ENCODE measurements at regions not wholly inside any gene's neighbourhood (a gene's known extent, or its start where the extent isn't known, plus 50 kb on each side); places are given as distances from the start of the nearest gene placed in this dataset.

DNA sequence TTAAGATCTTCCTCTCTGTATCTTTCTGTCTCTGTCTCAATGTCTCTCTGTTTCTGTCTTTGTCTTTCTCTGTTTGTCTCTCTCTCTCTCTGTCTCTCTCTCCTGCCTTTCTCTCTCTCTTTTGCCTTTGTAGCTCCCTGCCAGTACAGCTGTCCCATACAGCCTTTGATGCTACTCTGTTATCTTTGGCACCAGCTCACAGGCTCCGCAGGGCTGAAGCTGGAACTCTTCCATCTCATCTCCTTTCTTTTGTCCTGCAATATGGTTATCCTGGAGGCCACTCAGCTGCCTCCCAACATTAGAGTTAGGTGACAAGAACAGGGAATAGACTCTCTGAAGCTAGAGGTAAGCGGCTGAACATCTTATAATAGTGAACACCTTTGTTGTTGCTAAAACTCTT lies 354.3 kb upstream of the NEGR1 start:
- TF ChIP-seq POLR2A (IDR thresholded peaks at IDR 0.05; ENCODE audit: low read length) (no peak), GATA1 (IDR thresholded peaks at IDR 0.05; ENCODE audit: low read depth, low read length) (no peak)
- no peak for DNase-seq

DNA sequence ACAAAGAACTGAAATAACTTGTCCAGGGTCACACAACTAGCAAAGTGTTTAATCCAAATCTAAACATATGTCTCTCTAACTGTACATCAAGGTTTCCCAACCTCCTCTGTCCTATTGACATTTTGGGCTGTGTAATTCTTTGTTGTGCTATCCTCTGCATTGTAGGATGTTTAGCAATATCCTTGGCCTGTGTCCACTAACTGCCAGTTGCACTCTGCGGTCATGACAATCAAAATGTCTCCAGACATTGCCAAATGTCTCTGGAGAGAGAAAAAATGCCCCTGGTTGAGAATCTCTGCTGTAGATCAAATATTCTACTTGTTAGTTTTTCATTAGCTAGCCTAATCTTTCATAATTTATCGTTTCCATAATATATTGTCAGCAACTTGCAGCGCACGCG lies 353.4 kb upstream of the NEGR1 start:
- no peak for TF ChIP-seq GATA1 (IDR thresholded peaks at IDR 0.05; ENCODE audit: low read depth, low read length)
- no peak for DNase-seq

DNA sequence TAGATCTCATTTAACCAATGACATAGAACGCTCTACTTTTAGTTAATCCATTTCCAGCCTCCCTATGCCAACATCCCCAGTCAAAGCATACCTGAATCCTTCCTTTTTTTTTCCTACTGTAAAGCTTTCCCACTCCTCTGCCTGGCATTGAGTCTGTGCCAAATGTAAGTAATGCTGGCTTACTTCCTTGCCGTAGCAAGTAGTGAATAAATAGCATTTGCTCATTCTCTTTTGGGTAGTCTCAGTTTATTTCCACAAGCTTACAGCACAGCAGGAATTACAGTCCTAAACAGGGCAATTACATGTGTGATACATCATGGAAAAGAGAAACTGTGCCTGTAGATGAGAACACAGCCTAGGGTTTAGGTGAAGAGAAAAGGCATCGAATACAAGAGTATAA lies 352.6 kb upstream of the NEGR1 start:
- DNase-seq = no peak
- TF ChIP-seq GATA1 (IDR thresholded peaks at IDR 0.05; ENCODE audit: low read depth, low read length) (no peak), POLR2A (IDR thresholded peaks at IDR 0.05; ENCODE audit: low read length) (no peak)

DNA sequence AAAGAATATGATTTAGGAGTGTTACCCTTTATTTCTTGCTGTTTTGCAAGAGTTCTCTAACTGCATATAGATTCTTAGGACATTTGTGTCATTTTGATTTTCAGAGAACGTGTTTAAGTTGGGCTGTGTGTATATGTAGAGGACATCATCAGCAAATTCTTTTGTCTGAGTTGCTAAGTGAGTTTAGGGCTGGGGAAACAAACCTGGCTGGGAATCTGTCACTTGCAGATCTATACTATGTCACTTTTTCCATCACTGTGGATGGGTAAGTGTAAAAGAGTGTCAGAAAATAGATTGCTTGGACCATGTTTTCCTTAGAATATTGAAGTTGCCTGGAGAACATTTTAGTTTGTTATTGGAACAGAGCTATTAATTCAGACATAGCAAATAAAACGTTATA lies 349.1 kb upstream of the NEGR1 start:
- no peak for TF ChIP-seq GATA1 (IDR thresholded peaks at IDR 0.05; ENCODE audit: low read depth, low read length)
- no peak for TF ChIP-seq POLR2A (IDR thresholded peaks at IDR 0.05; ENCODE audit: low read length)
- no peak for DNase-seq

DNA sequence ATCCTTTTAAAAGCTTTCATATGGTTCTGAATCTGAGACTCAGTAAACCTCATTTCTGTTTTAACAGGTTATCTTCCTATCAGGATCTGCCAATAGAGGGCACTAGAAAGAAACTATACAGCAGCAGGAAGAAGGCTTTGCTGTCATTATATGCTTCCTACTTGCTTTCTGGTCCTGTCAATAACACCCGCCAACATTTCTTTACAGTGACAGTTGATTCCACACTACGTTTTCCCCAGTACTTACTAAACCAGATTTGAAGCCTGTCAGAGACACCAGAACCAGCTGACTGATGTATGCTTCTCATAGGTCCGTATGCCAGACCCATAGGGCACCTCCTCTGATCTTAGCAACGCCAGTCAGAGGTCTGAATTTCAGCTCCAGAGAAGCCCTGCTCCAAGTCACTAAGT lies 341.0 kb upstream of the NEGR1 start:
- TF ChIP-seq POLR2A (IDR thresholded peaks at IDR 0.05; ENCODE audit: low read length) = no peak
- no peak for TF ChIP-seq GATA1 (IDR thresholded peaks at IDR 0.05; ENCODE audit: low read depth, low read length)
- peak; percentile 2 to 21 for DNase-seq

DNA sequence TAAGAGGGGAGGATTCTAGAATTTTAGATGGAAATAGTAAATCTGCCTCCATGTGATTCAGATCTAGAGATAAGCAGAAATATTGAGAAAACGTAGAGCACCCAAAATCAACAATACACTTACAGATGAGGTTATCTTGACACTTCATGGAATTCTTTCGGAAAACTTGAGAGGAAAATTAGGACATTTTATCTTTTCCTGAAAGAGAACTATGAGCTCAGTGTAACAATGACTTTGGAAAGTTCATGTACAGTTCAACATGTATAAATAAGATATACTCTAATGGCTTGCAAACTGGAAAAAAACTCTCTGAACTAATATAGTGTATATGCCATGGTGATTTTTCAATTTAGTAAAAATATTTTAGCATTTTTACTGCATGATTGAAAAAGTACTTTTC lies 338.1 kb upstream of the NEGR1 start:
- TF ChIP-seq GATA1 (IDR thresholded peaks at IDR 0.05; ENCODE audit: low read depth, low read length) = no peak
- TF ChIP-seq POLR2A (IDR thresholded peaks at IDR 0.05; ENCODE audit: low read length) = no peak

DNA sequence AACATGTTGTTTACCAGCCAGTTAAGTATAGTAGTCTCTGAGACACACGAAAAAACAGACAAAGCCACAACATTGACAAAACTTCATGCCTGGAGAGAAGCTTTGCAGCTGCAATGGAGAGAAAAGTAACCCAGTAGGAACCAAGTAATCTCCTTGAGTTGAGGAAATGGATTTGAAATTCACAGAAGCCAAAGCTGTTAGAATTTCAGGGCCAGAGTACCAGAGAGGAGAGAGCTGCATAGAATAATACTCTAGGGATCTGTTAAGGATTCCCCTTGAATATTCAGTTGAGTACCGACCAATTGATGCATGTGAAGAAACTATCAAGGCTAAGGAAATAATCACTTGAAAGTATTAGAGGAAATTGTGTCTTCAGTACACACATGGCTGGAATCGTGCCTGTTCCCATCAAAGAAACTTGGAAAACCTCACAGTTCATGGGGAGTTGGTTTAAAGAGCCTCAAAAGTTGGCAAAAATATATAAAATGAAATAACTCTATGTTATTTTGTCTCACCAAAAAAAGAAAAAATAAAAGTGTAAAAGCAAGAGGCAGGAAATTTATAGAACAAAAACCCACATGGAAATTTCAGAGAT lies 324.0 kb upstream of the NEGR1 start:
- TF ChIP-seq POLR2A (IDR thresholded peaks at IDR 0.05; ENCODE audit: low read length) (no peak), GATA1 (IDR thresholded peaks at IDR 0.05; ENCODE audit: low read depth, low read length) (no peak)
- no peak for DNase-seq

More for the DNA sequence above, 338.1 kb upstream of the NEGR1 start:
- no peak for DNase-seq

DNA sequence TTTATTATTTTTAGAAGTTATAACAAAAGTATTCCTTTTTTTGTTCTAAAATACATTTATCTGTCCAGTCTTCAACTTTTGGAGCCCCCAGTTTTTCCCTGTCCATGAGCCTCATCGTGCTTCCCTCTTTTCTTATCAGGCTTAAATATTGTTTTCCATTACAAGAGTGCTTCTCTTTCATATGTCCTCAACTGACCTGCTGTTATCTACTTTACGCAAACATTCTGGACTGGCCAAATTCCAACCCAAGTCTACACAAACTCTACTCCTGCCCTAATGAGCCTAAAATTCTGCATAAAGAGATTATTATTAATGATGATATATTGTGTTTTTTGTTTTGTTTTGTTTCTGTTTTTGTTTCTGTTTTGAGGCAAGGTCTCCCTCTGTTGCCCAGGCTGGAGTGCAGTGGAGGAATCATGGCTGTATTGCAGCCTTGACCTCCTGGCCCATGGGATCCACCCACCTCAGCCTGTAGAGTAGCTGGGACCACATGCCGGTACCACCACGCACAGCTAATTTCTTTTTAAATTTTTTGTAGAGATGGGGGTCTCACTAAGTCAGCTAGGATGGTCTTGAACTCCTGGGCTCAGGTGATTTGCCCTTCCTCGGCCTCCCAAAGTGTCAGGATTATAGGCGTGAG lies 318.8 kb upstream of the NEGR1 start:
- peak; percentile 2 to 14 for DNase-seq
- TF ChIP-seq POLR2A (IDR thresholded peaks at IDR 0.05; ENCODE audit: low read length) = no peak
- no peak for TF ChIP-seq GATA1 (IDR thresholded peaks at IDR 0.05; ENCODE audit: low read depth, low read length)

DNA sequence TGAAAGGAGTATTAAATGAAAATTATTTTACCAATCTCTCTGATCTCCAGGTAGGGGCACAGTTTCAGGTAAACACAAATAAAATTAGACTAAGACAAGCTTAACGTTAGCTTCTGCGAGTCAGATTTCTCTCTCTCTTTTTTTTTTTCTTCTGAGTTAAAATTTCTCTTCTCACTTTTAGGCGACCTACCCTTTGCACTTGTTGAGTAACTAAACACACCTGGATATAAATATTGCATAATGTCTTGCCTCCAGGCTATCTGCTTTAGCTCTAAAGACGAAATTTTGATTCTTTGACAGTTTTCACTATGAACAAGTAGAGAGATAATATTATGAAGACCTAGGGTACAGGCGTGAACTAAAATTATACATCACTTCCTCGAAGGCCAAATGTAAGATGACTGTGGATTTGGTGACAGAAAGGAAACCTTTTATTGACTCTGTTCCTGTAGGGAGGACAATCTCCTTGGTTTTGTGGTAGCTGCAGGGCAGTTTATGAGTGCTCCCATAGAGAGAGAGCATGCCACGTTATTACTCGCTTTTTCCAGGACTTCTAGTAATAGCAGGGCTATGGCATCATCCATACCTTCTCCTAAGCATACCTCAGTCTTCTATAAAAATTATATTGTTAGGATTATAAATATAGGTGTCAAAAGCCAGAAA lies 303.8 kb upstream of the NEGR1 start:
- no peak for TF ChIP-seq GATA1 (IDR thresholded peaks at IDR 0.05; ENCODE audit: low read depth, low read length)
- TF ChIP-seq POLR2A (IDR thresholded peaks at IDR 0.05; ENCODE audit: low read length) = no peak
- no peak for DNase-seq

DNA sequence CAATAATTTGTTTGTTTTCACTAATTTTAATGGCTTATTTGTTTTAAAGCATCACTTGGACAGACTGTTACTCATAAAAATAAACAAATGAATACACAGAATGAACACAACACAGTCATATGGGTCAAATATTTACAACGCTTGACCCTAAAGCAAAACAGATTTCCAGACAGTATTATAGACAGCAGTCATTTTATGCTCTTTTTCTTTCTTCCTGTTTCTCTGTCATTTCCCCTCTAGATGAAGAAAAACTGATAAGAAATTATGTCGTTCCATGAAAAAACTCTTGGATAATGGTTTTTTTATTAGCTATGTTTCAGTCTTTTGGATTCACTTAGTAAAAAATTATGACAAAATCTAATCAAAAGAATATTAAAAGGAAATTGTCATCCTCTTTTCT lies 297.3 kb upstream of the NEGR1 start:
- TF ChIP-seq POLR2A (IDR thresholded peaks at IDR 0.05; ENCODE audit: low read length) (no peak), GATA1 (IDR thresholded peaks at IDR 0.05; ENCODE audit: low read depth, low read length) (no peak)
- DNase-seq = no peak

DNA sequence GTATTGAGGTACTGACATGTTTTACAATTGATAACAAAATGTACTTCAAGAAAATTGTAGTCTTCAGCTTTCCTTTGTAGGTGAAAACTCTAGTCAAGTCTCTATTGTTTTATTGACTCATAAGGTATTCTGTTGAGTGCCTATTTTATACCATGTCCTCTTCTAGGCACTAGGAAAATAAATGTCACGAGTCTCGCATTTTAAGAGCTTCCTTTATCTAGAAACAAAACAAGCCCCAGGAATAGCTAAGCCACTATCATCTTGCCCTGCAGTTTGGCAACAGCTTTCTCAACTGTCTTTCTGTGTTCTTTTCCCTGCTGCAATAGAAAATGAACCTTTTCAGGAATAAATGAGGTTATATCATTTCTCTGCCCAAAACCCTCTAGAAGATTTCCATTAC lies 288.5 kb upstream of the NEGR1 start:
- TF ChIP-seq POLR2A (IDR thresholded peaks at IDR 0.05; ENCODE audit: low read length) (no peak), GATA1 (IDR thresholded peaks at IDR 0.05; ENCODE audit: low read depth, low read length) (no peak)
- no peak for DNase-seq

DNA sequence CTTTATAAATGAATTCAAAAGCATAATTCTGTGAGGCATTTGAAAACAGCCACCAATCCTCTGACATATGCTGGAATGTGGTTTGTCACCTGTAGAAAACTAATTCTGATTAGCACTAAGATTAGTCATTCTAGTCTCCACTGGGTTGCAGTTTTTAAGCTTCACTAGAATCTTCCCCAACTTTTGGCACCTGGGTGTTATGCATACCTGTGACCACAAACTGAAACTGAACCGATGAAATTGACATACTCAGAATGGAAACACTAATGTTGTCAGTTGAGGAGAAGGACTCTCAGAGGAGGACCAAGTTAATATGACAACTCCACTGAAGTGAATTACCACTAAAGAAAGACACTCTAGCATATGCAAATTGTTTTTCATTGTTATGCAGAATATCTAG lies 285.8 kb upstream of the NEGR1 start:
- DNase-seq = no peak
- no peak for TF ChIP-seq POLR2A (IDR thresholded peaks at IDR 0.05; ENCODE audit: low read length)
- TF ChIP-seq GATA1 (IDR thresholded peaks at IDR 0.05; ENCODE audit: low read depth, low read length) = no peak

DNA sequence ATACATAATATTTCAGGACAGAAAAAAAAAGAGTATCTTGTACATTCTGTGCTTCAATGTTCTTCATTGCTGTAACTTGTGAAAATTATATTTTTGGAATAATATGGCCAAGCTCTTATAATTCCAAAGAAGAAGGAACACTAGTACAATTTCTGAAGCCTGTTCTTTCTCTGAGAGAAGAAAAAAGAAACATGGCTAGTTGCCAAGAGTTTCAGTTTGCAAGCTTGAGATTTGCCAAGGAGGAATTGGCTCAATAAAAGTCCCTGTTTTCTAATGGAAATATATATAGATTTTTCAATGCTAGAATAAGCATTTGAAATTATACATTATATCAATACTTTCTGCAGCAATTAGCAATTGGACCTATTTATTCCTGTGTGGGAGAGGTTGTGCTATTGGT lies 285.2 kb upstream of the NEGR1 start:
- no peak for DNase-seq
- no peak for TF ChIP-seq POLR2A (IDR thresholded peaks at IDR 0.05; ENCODE audit: low read length)
- TF ChIP-seq GATA1 (IDR thresholded peaks at IDR 0.05; ENCODE audit: low read depth, low read length) = no peak

DNA sequence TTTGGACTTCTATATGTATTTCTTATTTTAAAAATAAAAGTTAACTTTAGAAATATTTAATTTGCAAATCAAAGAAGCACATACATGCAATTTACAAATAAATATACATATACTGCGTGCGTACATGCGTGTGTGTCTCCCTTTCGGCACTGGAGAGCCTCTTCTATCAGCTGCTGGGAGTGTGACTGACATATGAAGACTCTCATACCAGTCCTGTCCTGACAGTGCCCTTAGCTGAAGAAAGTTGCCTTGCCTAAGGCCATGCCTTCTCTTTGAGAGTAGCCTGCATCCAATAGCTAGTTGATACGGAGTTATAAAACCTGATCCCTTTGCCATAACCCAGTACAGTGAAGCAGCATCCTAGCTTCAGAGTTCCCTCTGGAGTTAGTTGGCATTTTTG lies 282.4 kb upstream of the NEGR1 start:
- no peak for DNase-seq
- TF ChIP-seq POLR2A (IDR thresholded peaks at IDR 0.05; ENCODE audit: low read length) (no peak), GATA1 (IDR thresholded peaks at IDR 0.05; ENCODE audit: low read depth, low read length) (no peak)

DNA sequence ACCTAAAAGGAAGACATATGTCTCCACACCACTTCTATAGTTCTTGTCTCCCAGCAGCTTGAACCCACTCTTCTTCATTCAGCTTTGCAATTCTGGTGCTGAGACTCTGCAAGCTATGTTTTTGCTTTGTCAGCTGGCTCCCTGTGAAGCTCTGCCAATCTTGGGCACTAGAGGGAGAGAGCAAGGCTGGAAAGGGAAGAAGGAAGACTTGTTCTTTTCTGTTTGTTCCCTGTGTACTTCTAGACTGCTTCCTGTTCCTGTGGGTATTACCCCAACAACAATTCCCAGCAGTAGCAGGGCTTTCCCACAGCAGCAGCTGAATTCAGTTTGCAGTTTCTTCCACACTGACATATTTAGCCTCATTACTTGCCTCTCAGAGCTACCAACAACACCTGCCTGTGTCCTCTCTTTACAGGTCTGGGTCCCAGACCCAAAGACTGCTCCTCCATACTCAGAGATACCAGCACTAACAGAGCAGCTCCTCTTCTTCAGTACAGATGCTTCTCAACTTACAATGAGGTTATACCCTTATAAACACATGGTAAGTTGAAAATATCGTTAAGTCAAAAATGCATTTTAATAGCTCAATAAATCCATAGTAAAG lies 275.2 kb upstream of the NEGR1 start:
- DNase-seq = no peak

More for the DNA sequence above, 275.2 kb upstream of the NEGR1 start:
- TF ChIP-seq GATA1 (IDR thresholded peaks at IDR 0.05; ENCODE audit: low read depth, low read length) (no peak), POLR2A (IDR thresholded peaks at IDR 0.05; ENCODE audit: low read length) (no peak)

All from erythroblast (primary cell).